Mesendoderm (in vitro differentiated cells): ENCODE measurements at regions not wholly inside any gene's neighbourhood (a gene's known extent, or its start where the extent isn't known, plus 50 kb on each side); places are given as distances from the start of the nearest gene placed in this dataset.

ENCODE experiments used
- DNase-seq: peaks from one replicate; pipeline ENCODE4 v3.0.0; 2013
- H2AK5ac ChIP-seq: 2 replicates; pipeline ENCODE4 v1.6.1; 2013; ENCODE audit warnings: low read length, inconsistent platforms
- H2BK120ac ChIP-seq: 2 replicates; pipeline ENCODE4 v1.6.1; 2013; ENCODE audit warnings: low read depth, mild to moderate bottlenecking, low read length, moderate library complexity, mixed read lengths
- H2BK15ac ChIP-seq: replicated peaks from 2 replicates; pipeline ENCODE4 v1.6.1; 2013; ENCODE audit warnings: low read depth, mild to moderate bottlenecking, moderate library complexity
- H2BK5ac ChIP-seq: 2 replicates; pipeline ENCODE4 v1.6.1; 2013; ENCODE audit warnings: low read length, inconsistent platforms
- H3K18ac ChIP-seq: 2 replicates; pipeline ENCODE4 v1.6.1; 2013; ENCODE audit warnings: mild to moderate bottlenecking, low read length, mixed read lengths
- H3K23ac ChIP-seq: one replicate; pipeline ENCODE4 v1.6.1; 2013; ENCODE audit warnings: low read length
- H3K27ac ChIP-seq: 2 replicates; pipeline ENCODE4 v1.5.1; 2013; ENCODE audit warnings: low read depth, mild to moderate bottlenecking, inconsistent platforms, low read length, moderate library complexity
- H3K27me3 ChIP-seq: 2 replicates; pipeline ENCODE4 v1.6.1; 2013; ENCODE audit warnings: low read length, control low read depth, mild to moderate bottlenecking, inconsistent platforms; ENCODE audit not compliant: insufficient read depth, poor library complexity
- H3K36me3 ChIP-seq: 2 replicates; pipeline ENCODE4 v1.6.1; 2013; ENCODE audit warnings: low read length, inconsistent platforms; ENCODE audit not compliant: control insufficient read depth, insufficient read depth
- H3K4ac ChIP-seq: one replicate; pipeline ENCODE4 v1.6.1; 2013; ENCODE audit warnings: low read depth, mild to moderate bottlenecking, low read length, moderate library complexity
- H3K4me1 ChIP-seq: 2 replicates; pipeline ENCODE4 v1.6.1; 2013; ENCODE audit warnings: low read depth, low read length, inconsistent platforms; ENCODE audit not compliant: control insufficient read depth
- H3K4me2 ChIP-seq: 2 replicates; pipeline ENCODE4 v1.6.1; 2013; ENCODE audit warnings: low read length
- H3K4me3 ChIP-seq: 2 replicates; pipeline ENCODE4 v1.5.1; 2013; ENCODE audit warnings: mild to moderate bottlenecking, low read length
- H3K56ac ChIP-seq: one replicate; pipeline ENCODE4 v1.6.1; 2013; ENCODE audit warnings: low read length
- H3K79me1 ChIP-seq: 2 replicates; pipeline ENCODE4 v1.6.1; 2013; ENCODE audit warnings: low read length, inconsistent platforms
- H3K79me2 ChIP-seq: 2 replicates; pipeline ENCODE4 v1.6.1; 2013; ENCODE audit warnings: mild to moderate bottlenecking, low read length; ENCODE audit not compliant: control insufficient read depth, insufficient read depth
- H3K9ac ChIP-seq: 2 replicates; pipeline ENCODE4 v1.6.1; 2013; ENCODE audit warnings: low read length, inconsistent platforms
- H4K5ac ChIP-seq: one replicate; pipeline ENCODE4 v1.6.1; 2013; ENCODE audit warnings: low read length
- H4K8ac ChIP-seq: one replicate; pipeline ENCODE4 v1.6.1; 2013; ENCODE audit warnings: low read depth, mild to moderate bottlenecking, control low read depth, low read length, moderate library complexity
- WGBS: extraction: QIAGEN DNeasy Blood & Tissue Kit; methylation state at CpG from one replicate; pipeline ENCODE4 v1.1.7; 2013; ENCODE audit warnings: low lambda C conversion rate, missing lambda C conversion rate; ENCODE audit not compliant: insufficient coverage; ENCODE audit errors: extremely low coverage; 5-methylcytosine and 5-hydroxymethylcytosine counted together

DNA sequence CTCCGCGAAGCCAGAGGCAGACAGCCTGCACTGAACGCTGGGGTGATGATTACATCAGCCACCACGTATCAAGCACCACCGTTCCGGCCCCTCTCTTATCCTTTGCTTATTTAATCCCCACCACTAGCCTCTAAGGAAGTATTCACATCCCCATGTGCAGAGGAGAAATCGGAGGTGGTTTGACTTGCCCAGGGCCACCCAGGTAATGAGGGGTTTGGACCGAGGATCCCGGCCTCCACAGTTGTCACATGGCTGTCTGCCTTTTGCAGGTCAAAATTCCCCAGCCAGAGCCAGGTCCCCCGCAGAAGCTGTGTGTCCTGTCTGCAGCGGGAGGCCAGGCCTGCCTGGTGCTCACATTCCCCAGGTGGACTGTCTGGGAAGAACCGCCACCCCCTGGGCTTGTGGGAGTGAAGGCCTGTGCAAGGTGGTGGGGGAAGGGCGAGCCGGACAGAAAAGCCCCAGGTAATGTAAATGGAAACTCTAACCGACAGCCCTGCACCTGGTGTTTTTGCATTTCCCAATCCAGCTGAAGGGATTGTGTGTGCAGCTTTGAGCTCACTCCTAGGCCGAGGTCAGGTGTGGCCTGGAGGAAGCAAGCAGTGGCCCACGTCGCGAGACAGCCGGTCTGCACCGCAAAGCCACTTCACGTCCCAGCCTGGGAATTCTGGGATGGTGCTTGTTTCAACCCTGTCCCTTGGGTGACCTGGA, 108.5 kb upstream of the ID2 start:
- DNase-seq, result peak; percentile 47
- H2AK5ac ChIP-seq, result no peak overlapping the region
- H3K27ac ChIP-seq, result no peak overlapping the region
- no peak overlapping the region for H4K5ac ChIP-seq
- H4K8ac ChIP-seq, result no peak overlapping the region
- H3K79me1 ChIP-seq, result no peaks in the 10 kb centered on the region
- WGBS, result no CpG with 5 or more reads among the region's 22 CpGs
- H3K79me2 ChIP-seq, result no peaks in the 10 kb centered on the region
- peak overlapping the region; percentile 28 for H3K56ac ChIP-seq
- H3K4me1 ChIP-seq, result no peaks in the 10 kb centered on the region
- H3K4me2 ChIP-seq, result no peak overlapping the region
- no peak overlapping the region for H3K18ac ChIP-seq
- H2BK15ac ChIP-seq, result no peak overlapping the region
- H3K36me3 ChIP-seq, result no peaks in the 10 kb centered on the region
- H3K9ac ChIP-seq, result no peak overlapping the region
- no peak overlapping the region for H3K23ac ChIP-seq
- H3K4ac ChIP-seq, result no peak overlapping the region
- no peak overlapping the region for H2BK120ac ChIP-seq
- H3K4me3 ChIP-seq, result no peak overlapping the region
- no peak overlapping the region for H2BK5ac ChIP-seq
- no peaks in the 10 kb centered on the region for H3K27me3 ChIP-seq

DNA sequence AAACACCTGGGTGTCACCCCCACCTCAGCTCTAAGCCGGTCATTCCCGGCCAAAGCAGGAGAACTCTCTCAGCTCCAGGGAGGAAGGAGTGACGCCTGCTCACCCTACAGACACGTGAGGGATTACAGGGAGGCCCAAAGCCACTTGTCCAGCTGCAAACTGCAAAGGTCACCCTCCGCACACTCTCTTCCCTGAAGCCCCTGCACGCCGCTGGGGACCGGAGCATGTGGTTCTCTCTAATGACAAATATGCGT, 108.0 kb upstream of the ID2 start:
- DNase-seq, result no peak
- Histone ChIP-seq H3K18ac (no peak overlapping the region), H3K4me1 (no peaks in the 10 kb centered on the region), H4K5ac (no peak overlapping the region), H3K36me3 (no peaks in the 10 kb centered on the region), H3K56ac (peak overlapping the region; percentile 26), H3K9ac (no peak overlapping the region), H3K79me1 (no peaks in the 10 kb centered on the region), H2BK120ac (no peak overlapping the region), H3K4me3 (no peak overlapping the region), H3K27me3 (no peaks in the 10 kb centered on the region), H3K23ac (no peak overlapping the region), H3K27ac (no peak overlapping the region), H3K4ac (no peak overlapping the region), H3K4me2 (no peak overlapping the region), H2AK5ac (no peak overlapping the region), H2BK15ac (no peak overlapping the region), H3K79me2 (no peaks in the 10 kb centered on the region), H4K8ac (no peak overlapping the region), H2BK5ac (no peak overlapping the region)
- WGBS, result no CpG with 5 or more reads among the region's 9 CpGs

DNA sequence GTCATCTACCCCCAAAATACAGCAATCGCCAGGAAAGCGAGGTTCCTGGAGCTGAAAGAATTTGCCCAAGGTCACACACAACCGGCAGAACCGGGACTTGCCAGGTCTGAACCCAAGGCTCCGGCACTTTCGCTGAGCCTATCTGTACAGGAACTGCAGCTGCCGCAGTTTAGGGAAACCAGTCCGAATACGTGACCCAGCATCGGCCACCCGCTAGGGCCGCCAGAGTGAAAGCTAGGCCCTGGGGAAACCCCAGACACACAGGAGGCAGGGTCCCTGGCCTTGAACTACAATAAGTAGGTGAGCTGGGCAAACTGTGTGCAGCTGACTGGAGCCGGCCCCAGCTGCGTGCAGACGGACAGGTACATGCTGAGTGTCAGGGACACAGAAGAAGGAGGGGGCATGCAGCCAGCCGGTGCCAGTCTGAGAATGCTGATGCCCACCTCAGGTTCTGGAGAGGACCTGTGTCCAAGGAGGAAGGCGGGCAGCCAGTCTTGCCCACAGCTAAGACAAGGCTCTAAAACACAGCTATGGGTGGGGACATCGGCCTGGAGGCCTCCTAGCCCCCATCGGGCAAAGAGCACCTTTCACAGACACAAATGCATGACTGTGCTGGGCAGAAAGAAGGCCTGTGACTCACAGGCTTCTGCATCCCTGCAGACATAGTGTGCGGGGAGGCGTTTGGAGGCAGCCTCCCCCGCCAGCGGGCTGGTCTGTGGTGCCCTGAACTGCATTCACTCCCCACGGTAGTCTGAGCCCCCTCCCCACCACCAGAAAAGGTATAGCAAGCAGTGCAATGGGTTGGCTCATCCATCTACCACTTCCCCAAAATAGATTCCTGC, 107.4 kb upstream of the ID2 start:
- DNase-seq, result no peak
- Histone ChIP-seq H3K18ac (no peak overlapping the region), H3K9ac (no peak overlapping the region), H2BK15ac (no peak overlapping the region), H2BK120ac (no peak overlapping the region), H4K8ac (no peak overlapping the region), H3K36me3 (no peaks in the 10 kb centered on the region), H3K4me1 (no peaks in the 10 kb centered on the region), H3K79me1 (no peaks in the 10 kb centered on the region), H3K4me2 (no peak overlapping the region), H3K27ac (no peak overlapping the region), H2BK5ac (no peak overlapping the region), H3K23ac (no peak overlapping the region), H3K27me3 (no peaks in the 10 kb centered on the region), H3K79me2 (no peaks in the 10 kb centered on the region), H3K56ac (no peak overlapping the region), H3K4me3 (no peak overlapping the region), H2AK5ac (no peak overlapping the region), H3K4ac (no peak overlapping the region), H4K5ac (no peak overlapping the region)
- WGBS, result no CpG with 5 or more reads among the region's 24 CpGs

DNA sequence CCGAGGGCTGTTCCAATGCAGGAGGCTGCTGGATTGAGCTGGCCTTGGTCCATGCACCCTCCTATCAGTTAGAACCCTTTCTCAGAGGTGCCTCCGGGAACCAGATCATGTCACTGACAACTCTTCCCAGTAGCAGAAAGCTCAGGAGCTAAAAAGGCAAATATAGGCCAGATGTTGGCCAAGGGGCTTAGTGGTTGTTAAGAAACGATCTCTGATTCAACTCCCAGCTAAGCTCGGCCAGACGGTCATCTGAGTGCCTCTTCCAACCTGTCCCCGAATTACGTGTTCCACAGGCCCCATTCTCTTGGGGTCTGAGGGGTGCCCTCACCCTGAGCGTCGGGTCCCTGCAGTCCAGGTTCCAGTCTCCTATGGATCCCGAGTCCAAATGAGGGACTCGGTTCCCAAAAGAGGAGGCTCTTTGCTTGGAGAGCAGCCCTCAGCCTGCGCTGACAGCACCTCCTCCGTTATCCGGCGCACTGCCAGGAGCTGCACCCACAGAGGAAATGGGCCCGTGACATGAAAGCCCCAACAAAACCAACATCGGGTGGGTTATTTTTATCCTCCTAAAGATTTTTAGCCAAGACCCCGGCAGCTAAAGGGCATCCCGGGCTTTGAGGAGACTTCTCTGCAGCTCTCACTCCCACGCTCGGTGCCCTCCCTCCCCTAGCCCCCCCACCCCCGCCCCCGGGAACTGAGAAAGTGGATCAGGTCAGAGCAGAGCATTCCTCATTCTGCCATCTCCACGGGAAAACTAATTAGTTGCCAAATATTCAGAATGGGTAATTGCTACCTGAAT, 106.6 kb upstream of the ID2 start:
- no peak overlapping the region for H3K23ac ChIP-seq
- no peak overlapping the region for H3K27ac ChIP-seq
- no peak overlapping the region for H3K4ac ChIP-seq
- H2BK120ac ChIP-seq, result no peak overlapping the region
- H3K79me2 ChIP-seq, result no peaks in the 10 kb centered on the region
- no peaks in the 10 kb centered on the region for H3K27me3 ChIP-seq
- H3K4me1 ChIP-seq, result no peaks in the 10 kb centered on the region
- H2AK5ac ChIP-seq, result no peak overlapping the region
- H3K79me1 ChIP-seq, result no peaks in the 10 kb centered on the region
- WGBS, result no CpG with 5 or more reads among the region's 24 CpGs
- no peaks in the 10 kb centered on the region for H3K36me3 ChIP-seq
- no peak overlapping the region for H4K8ac ChIP-seq
- DNase-seq, result no peak
- H2BK5ac ChIP-seq, result no peak overlapping the region
- H2BK15ac ChIP-seq, result no peak overlapping the region
- H3K56ac ChIP-seq, result no peak overlapping the region
- no peak overlapping the region for H3K9ac ChIP-seq
- H3K18ac ChIP-seq, result no peak overlapping the region
- H3K4me3 ChIP-seq, result no peak overlapping the region
- H4K5ac ChIP-seq, result no peak overlapping the region
- no peak overlapping the region for H3K4me2 ChIP-seq

DNA sequence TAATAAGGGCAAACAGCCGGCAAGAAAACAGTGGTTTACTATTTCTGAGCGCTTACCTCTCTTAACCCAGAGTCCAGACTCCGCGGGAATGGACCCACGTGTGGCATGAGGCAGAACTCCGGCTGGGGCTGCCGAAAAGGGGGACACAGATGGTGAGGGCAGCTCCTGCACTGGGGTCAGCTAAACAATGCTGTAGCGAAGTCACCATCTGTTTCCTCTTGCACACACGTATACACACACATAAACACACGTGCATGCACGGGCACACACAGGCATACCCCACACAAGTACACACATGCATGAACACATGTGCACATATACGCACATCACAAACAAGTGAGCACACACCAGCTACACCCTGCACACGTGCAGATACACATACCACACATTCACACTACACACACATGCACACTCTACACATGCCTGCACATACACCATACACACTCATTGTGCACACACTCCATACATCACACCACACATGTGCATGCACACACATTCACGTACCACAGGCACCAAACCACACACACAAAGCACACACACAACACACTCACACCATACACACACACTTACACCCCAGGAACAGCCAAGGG, 105.9 kb upstream of the ID2 start:
- no peak overlapping the region for H3K9ac ChIP-seq
- H3K4me2 ChIP-seq, result no peak overlapping the region
- no peaks in the 10 kb centered on the region for H3K36me3 ChIP-seq
- H3K79me1 ChIP-seq, result no peaks in the 10 kb centered on the region
- DNase-seq, result no peak
- no peak overlapping the region for H2BK120ac ChIP-seq
- H2BK15ac ChIP-seq, result no peak overlapping the region
- H3K4me1 ChIP-seq, result no peaks in the 10 kb centered on the region
- no peak overlapping the region for H2BK5ac ChIP-seq
- no peak overlapping the region for H2AK5ac ChIP-seq
- WGBS, result no CpG with 5 or more reads among the region's 14 CpGs
- H4K8ac ChIP-seq, result no peak overlapping the region
- no peak overlapping the region for H3K4me3 ChIP-seq
- H4K5ac ChIP-seq, result no peak overlapping the region
- no peak overlapping the region for H3K27ac ChIP-seq
- no peak overlapping the region for H3K4ac ChIP-seq
- H3K79me2 ChIP-seq, result no peaks in the 10 kb centered on the region
- H3K18ac ChIP-seq, result no peak overlapping the region
- no peak overlapping the region for H3K23ac ChIP-seq
- H3K56ac ChIP-seq, result no peak overlapping the region
- H3K27me3 ChIP-seq, result no peaks in the 10 kb centered on the region
